NCI-H510A treated with DMSO at 0.1 percent for 48 hours (cell line): ENCODE measurements at regions not wholly inside any gene's neighbourhood (a gene's known extent, or its start where the extent isn't known, plus 50 kb on each side); places are given as distances from the start of the nearest gene placed in this dataset.
"Not testable (repeated sequence)": the region's sequence is repeated elsewhere in the genome, so short reads cannot be mapped to it uniquely, and the experiment has no call there.

Source experiments
- DNase-seq: peaks from one replicate; lab custom pipeline; 2025; lab: John Stamatoyannopoulos, UW

DNA sequence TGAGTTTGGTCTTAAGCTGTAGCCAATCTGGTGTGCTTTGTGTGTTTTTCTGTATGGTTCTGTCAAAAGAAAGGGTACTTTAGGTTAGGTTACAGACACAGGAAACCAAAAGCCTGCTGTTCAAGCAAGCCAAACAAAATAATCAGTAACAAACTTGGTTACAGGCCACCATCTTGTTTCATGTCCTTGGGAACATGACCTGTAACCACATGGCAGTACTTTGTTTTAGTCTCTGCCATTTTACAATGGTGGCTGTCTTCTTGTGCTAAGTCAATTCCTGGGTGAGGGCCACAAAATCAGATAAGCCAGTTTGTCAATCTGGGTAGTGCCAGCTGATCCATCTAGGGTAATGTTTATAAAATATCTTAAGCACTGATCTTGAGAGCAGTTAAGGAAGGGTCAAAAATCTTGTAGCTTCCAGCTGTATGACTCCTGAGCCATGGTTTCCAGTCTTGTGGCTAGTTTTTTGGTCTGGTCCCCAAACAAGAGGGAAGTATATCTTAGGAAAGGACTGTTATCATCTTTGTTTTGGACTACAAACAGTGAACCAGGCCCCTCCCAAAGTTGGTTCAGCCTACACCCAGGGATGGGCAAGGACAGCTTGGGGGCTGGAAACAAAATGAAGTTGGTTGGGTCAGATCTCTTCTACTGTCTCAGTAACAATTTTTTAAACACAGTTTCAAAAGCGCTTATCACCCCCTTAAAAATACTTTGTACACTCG is 90.0 kb downstream of the IGLL5 start:
- no peak for DNase-seq

GRCh38 chr22:22978637-22979036 is 91.0 kb downstream of the IGLL5 start:
- DNase-seq: no peak

- DNase-seq: no peak
Observed at GRCh38 chr22:22979121-22979724, 91.1 kb upstream of the GNAZ start.

GRCh38 chr22:22979954-22980353 is 90.4 kb upstream of the GNAZ start:
- DNase-seq: no peak

GRCh38 chr22:22981670-22982571 is 88.4 kb upstream of the GNAZ start:
- DNase-seq: no peak

GRCh38 chr22:22982616-22983015 is 87.7 kb upstream of the GNAZ start:
- no peak for DNase-seq

- DNase-seq: no peak
Observed at GRCh38 chr22:22983123-22983522, 87.2 kb upstream of the GNAZ start.

DNA sequence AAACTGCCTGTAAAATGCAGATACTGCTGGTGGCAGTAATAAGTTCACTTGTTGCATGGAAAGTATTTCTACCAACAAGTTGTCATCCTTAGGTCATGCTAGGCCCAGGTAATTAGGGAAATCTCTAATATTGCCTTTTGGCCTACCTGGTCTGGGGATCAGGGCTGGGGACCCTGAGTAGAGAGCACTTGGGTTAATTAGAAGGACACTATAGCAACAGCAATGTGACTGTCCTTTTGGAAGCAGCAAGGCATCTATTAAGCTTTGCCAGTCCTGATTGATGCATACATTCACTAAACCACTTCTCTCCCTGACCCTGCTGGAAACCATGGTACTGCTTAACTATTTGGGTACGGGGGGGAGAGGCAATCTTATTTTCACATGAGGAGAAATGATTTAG is 86.5 kb upstream of the GNAZ start:
- no peak for DNase-seq

GRCh38 chr22:22984967-22985366 is 85.4 kb upstream of the GNAZ start:
- DNase-seq: no peak

DNA sequence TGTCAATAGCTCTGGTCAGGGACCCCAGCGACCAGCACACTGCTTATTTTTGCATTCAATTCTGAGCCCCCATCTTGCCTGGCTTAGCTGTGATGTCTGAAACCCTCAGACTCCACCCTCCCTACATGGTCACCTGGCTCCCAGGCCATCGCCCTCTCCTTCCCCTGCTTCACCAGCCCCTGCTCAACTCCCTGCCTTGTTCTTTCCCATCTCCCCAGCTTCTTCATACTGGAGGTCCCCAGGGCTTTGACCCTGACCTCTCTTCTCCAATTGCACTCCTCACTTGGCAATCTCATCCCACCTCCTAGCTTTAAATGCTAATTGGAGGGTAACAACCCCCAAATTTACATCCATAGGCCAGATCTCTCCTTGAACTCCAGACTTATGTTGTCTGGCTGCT is 84.3 kb upstream of the GNAZ start:
- DNase-seq: no peak

DNA sequence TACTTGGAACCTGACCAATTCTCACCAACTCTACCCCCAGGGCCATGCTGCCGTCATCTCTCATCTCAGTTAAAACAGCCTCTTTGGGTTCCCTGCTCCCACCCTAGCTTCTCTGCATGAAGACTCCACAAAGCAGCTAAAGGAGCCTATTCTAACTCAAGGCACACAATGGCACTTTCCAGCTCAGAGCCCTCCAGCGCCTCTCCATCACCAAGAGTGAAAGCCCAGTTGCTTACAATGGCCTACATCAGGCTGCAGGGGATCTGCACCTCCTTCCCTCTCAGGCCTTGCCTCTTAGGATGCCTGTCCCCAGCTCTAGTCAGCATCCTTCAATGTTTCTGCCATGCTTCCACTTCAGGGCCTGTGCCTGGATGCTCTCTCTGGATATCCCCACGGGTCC is 83.7 kb upstream of the GNAZ start:
- DNase-seq: no peak

DNA sequence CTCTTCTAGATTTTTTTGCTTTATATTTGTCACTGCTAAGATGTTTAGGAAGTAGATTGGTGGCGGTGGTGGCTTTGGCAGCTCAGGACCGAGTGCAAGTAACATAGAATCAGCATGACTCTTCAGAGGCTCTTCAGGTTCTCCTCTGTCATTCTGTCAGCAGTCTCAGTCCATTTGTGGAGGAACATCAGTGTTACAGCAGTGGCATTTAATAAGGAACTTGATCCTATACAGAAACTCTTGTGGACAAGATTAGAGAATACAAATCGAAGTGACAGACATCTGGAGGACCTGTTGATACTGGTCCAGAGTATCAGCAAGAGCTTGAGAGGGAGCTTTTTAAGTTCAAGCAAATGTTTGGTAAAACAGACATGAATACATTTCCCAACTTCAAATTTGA is 82.2 kb upstream of the GNAZ start:
- DNase-seq: no peak

DNA sequence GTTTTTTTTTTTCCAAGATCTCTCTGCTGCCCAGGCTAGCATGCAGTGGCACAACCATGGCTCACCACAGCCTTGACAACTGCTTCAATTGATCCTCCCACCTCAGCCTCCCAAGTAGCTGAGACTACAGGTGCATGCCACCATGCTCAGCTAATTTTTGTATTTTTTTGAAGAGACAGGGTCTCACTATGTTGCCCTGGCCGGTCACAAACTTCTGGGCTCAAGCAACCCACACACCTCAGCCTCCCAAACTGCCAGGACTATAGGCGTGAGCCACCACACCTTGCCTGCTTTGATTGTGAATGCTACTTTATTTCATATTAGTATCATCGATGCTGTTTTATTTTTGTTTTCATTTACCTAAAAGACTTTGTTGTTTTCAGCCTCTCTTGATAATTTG is 81.5 kb upstream of the GNAZ start:
- no peak for DNase-seq

DNA sequence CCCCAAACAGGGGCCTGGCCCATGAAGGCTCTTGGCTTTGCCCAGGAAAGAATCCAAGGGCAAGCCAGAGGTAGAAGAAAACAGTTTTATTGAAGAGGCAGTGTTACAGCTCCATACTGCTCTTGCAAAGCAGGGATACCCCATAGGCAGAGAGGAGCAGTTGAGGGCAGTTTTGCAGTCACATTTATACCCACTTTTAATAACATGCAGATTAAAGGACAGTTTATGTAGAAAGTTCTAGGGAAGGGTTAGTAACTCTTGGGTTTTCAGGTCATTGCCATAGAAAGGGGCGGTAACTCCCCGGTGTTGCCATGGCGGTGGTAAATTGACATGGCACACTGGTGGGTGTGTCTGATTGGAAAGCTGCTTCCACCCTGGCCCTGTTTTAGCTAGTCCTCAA is 80.5 kb upstream of the GNAZ start:
- DNase-seq: no peak

DNA sequence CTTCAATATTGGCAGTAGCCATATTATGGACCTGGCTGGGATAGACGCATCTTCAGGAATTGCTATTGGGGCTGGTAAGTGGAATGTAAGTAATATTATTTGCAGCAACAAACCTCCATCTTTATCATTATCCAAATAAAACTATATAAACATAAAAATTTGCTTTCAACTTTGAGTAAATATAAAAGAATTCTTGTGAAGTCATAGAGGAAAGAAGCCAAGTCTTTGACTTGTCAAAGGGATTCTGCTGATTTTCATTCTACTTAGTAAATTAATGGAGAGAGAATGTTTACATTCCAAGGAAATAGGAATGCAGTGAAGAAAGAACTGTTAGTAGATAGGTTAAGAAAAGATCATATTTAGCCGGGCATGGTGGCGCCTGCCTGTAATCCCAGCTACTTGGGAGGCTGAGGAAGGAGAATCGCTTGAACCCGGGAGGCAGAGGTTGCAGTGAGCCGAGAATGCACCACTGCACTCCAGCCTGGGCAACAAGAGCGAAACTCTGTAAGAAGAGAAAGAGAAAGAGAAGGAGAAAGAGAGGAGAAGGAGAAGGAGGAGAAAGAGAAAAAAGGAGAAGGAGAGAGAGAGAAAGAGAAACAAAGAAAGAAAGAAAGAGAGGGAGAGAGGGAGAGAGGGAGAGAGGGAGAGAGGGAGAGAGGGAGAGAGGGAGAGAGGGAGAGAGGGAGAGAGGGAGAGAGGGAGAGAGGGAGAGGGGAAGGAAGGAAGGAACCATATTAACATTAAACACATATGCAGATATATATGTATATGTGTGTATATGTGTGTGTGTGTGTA is 79.4 kb upstream of the GNAZ start:
- not testable (repeated sequence) for DNase-seq

DNA sequence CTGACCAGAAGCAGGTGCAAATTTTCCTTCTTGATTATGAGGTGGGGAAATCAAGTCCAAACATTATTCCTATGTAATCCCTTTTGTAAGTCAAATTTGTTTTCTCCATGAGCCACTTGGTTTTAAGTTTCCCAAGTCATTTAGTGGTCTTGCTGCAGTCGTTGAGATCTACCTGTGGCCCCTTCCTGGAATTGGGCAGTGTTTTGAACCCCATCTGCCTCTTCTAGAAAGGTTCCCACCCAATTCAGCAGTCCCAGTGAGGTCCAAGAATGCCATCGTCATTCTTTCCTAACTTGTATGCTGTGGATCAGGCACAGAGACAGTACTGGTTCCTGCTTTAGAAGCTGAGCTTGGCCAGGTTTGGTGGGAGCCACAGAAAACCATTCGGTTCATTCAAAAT is 77.8 kb upstream of the GNAZ start:
- DNase-seq: no peak

DNA sequence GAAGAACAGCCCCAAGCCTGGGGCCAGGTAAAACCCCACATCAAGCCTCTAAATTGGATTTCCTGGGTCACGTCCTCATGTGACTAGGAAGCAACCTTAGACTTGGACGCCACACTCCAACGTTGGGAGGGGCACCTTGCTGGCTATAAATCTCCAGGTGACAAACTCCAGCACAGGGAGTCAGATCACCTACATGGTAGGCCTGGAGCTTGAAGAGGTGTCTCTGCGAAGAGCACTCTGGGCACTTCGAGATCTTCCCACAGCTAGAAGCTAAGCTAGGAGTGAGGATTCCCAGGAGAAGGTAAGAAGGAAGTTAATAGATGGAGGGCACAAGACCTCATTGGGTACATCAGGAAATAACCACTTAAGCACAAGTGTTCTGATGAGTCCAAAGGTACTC is 77.1 kb upstream of the GNAZ start:
- DNase-seq: no peak

DNA sequence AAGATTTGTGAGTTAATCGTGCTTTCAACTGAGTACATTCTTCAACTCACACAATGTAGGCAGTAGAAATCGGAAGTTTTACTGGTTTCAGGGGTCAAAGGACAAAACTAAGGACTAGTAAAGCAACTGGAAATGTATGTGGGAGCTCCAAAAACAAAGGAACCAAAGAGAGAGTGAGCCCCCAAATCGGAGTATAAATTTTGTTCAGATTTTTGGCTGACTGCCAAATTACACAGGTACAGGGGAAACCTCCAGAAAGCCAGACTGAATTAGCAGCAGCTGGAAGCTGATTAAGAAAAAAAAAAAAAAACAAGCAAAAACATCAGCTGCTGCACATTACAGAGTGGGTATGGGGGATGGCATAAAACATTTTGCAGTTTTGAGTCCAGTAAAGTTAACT is 75.2 kb upstream of the GNAZ start:
- no peak for DNase-seq

DNA sequence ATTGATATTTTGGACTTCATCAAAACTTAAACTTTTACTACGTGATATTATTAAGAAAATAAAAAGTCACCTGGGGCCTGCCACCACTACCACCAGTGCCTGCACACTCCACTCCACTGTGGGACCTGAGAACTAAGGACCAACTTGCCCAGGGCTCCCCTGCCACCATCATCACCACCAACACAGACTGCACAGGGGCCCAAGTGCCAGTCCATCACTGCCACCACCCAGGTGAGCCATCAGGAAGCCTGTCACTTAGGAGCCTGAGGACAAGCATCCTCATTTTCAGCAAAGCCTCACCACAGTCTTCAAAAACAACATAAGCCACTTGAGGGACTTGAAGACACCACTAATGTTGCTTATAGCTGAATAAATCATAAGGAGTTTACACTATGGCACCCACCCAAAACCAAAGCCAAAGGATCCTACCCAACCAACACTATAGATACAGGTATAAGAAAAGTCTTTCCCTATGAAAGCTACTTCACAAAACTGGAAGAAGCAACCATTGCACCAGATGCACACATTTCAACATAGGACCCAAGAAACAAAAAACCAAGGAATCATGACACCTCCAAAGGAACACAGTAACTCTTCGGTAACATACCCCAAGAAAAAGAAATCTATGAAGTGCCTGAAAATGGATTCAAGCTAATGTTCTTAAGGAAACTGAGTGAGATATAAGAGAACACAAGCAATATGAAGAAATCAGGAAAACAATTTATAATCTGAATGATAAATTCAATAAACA is 73.6 kb upstream of the GNAZ start:
- no peak for DNase-seq

DNA sequence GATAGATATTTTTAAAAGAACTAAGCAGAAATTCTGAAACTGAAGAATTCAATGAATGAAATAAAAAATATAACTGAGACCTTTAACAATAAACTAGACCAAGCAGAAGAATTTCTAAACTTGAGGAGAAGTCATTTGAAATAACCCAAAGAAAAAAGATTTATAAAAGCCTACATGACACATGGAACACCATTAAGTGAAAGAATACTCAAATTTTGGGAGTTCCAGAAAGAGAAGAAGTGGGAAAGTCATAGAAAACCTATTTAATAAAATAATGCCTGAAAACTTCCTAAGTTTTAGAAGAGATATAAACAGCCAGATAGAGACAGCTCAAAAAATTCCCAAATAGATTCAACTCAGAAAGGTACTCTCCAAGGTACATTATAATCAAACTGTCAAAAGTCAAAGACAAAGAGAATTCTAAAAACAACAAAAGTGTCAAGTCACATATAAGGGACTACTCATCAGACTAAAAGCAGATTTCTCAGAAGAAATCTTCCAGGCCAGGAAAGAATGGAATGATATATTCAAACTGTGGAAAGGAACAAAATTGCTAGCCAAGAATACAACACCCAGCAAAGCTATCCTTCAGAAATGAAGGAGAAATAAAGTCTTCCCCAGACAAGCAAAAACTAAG is 72.9 kb upstream of the GNAZ start:
- DNase-seq: no peak

DNA sequence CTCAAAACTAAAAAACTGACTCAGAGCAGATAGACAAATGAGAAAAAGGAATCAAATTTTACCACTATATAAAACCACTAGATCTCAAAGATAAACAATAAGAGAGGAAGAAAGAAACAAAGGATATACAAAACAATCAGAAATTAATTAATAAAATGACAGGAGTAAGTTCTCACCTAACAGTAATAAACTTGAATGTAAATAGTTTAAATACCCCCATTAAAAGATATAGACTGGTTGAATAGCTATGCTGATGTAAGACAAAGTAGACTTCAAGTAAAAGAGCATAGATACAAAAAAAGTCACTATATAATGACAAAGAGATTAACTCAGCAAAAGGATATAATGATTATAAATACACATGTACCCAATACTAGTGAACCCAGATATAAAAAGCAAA is 72.3 kb upstream of the GNAZ start:
- DNase-seq: no peak
